ENCODE measurements at regions not wholly inside any gene's neighbourhood (a gene's known extent, or its start where the extent isn't known, plus 50 kb on each side); places are given as distances from the start of the nearest gene placed in this dataset.

GRCh38 chr2:9738535-9739496 lies 104.5 kb upstream of the TAF1B start:
- DNase-seq (ENCODE audit: low read depth in 1 of 2, low spot score in 1 of 2): no peak

GRCh38 chr2:9739531-9739964 lies 103.7 kb upstream of the TAF1B start:
- DNase-seq (ENCODE audit: low read depth in 1 of 2, low spot score in 1 of 2): peak; percentile 16 to 33

- no peak for DNase-seq (ENCODE audit: low read depth in 1 of 2, low spot score in 1 of 2)
These were observed 102.7 kb upstream of the TAF1B start for GRCh38 chr2:9740382-9741073.

GRCh38 chr2:9741110-9741509 lies 102.2 kb upstream of the TAF1B start:
- DNase-seq (ENCODE audit: low read depth in 1 of 2, low spot score in 1 of 2): no peak

GRCh38 chr2:9742601-9743000 lies 100.7 kb upstream of the TAF1B start:
- DNase-seq (ENCODE audit: low read depth in 1 of 2, low spot score in 1 of 2): no peak

- DNase-seq (ENCODE audit: low read depth in 1 of 2, low spot score in 1 of 2): no peak
These were observed 98.8 kb upstream of the TAF1B start for GRCh38 chr2:9744256-9745004.

GRCh38 chr2:9745153-9745899 lies 97.9 kb upstream of the TAF1B start:
- no peak for DNase-seq (ENCODE audit: low read depth in 1 of 2, low spot score in 1 of 2)

GRCh38 chr2:9747396-9747795 lies 95.9 kb upstream of the TAF1B start:
- no peak for DNase-seq (ENCODE audit: low read depth in 1 of 2, low spot score in 1 of 2)

- no peak for DNase-seq (ENCODE audit: low read depth in 1 of 2, low spot score in 1 of 2)
These were observed 94.7 kb upstream of the TAF1B start for GRCh38 chr2:9748577-9748976.

GRCh38 chr2:9749546-9750223 lies 93.6 kb upstream of the TAF1B start:
- no peak for DNase-seq (ENCODE audit: low read depth in 1 of 2, low spot score in 1 of 2)

GRCh38 chr2:9750224-9751215 lies 92.8 kb upstream of the TAF1B start:
- DNase-seq (ENCODE audit: low read depth in 1 of 2, low spot score in 1 of 2): no peak

GRCh38 chr2:9751831-9752230 lies 91.4 kb upstream of the TAF1B start:
- DNase-seq (ENCODE audit: low read depth in 1 of 2, low spot score in 1 of 2): no peak

GRCh38 chr2:9752441-9753275 lies 90.6 kb upstream of the TAF1B start:
- peak; percentile 57 to 84 for DNase-seq (ENCODE audit: low read depth in 1 of 2, low spot score in 1 of 2)

- DNase-seq (ENCODE audit: low read depth in 1 of 2, low spot score in 1 of 2): peak; percentile 23 to 58
These were observed 90.0 kb upstream of the TAF1B start for GRCh38 chr2:9753276-9753600.

- DNase-seq (ENCODE audit: low read depth in 1 of 2, low spot score in 1 of 2): peak; percentile 33 to 47
These were observed 89.4 kb upstream of the TAF1B start for GRCh38 chr2:9753665-9754531.

- no peak for DNase-seq (ENCODE audit: low read depth in 1 of 2, low spot score in 1 of 2)
These were observed 88.8 kb upstream of the TAF1B start for GRCh38 chr2:9754532-9754887.

GRCh38 chr2:9755008-9755407 lies 88.3 kb upstream of the TAF1B start:
- no peak for DNase-seq (ENCODE audit: low read depth in 1 of 2, low spot score in 1 of 2)
